ENCODE measurements at regions not wholly inside any gene's neighbourhood (a gene's known extent, or its start where the extent isn't known, plus 50 kb on each side); places are given as distances from the start of the nearest gene placed in this dataset.

DNA sequence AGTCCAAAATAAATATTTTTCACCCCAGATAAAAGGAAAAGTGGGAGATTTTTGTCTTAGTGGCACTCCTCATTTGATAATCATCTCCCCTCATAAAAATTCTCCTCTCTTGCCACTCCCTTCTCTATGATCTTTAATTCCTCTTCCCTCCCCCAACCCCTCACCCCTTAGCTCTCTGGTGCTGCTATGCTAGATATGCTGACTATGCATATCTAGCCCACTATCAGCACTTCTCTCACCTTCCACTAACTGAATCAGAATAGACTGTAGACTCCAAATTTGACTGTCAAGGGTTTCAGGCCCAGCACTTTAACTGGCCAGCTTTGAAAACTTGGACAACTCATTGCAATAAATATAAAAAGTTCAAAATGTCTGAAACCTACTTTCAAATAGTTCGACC lies 254.2 kb downstream of the ETNK1 start:
- POLR2A ChIA-PET, result no interaction called here
- CTCF ChIA-PET, result no interaction called here
- H3K27me3 Mint-ChIP-seq (ENCODE audit: low read depth), result no peaks in the 10 kb centered on the region
- ATAC-seq, result no peak
- H3K4me3 Mint-ChIP-seq, result no peak overlapping the region
- H3K27ac Mint-ChIP-seq, result no peak overlapping the region
- DNase-seq, result no peak
- no peaks in the 10 kb centered on the region for H3K9me3 Mint-ChIP-seq (ENCODE audit: insufficient read depth)
- no peaks in the 10 kb centered on the region for H3K36me3 Mint-ChIP-seq (ENCODE audit: low read depth)
- H3K4me1 Mint-ChIP-seq (ENCODE audit: low read depth), result no peaks in the 10 kb centered on the region

DNA sequence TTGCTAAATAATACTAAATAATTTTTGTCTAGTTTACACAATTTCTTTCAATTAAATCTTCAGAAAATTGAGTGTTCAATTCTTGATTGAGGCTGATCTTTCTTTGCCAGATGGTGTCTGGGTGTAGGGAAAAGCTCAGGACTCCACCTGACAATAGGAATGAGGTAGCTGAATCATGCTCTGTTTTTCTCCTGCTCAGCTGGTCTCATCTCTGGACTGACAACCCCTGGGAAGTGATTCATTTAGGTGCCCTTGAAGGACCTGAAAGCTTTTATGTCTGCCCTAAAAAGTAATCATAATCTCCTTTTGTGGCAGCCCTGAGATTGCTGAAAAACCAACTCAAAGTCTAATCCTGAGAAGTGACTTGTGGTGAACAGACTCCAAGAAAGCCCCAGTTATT lies 255.4 kb downstream of the ETNK1 start:
- Mint-ChIP-seq H3K9me3 (ENCODE audit: insufficient read depth) (no peaks in the 10 kb centered on the region), H3K27me3 (ENCODE audit: low read depth) (no peaks in the 10 kb centered on the region), H3K4me1 (ENCODE audit: low read depth) (no peaks in the 10 kb centered on the region), H3K27ac (no peak overlapping the region), H3K36me3 (ENCODE audit: low read depth) (no peaks in the 10 kb centered on the region), H3K4me3 (no peak overlapping the region)
- ChIA-PET POLR2A (no interaction called here), CTCF (no interaction called here)
- DNase-seq, result no peak
- no peak for ATAC-seq

DNA sequence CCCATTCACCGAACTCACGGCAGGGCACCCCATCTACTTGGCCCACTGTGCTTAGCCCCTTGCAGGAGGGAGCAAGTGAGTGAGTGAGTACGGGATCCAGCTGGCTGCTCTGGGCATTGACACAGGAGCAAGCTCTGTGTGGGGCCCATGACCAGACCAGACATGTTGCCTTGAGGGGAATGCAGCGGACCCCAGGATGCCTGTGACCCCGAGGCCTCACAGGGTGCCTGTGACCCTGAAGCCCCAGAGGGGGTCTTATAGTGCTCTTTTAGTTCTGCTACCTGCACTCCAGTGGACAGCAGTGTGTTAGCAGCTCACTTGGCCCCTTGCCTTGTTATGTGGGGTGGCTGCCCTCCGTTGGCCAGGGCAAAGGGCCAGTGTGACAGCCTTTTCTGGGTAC lies 255.8 kb downstream of the ETNK1 start:
- Mint-ChIP-seq H3K9me3 (ENCODE audit: insufficient read depth) (no peaks in the 10 kb centered on the region), H3K27ac (no peak overlapping the region), H3K27me3 (ENCODE audit: low read depth) (peaks cover 2% of the 10 kb centered on the region), H3K4me1 (ENCODE audit: low read depth) (no peaks in the 10 kb centered on the region), H3K4me3 (no peak overlapping the region), H3K36me3 (ENCODE audit: low read depth) (no peaks in the 10 kb centered on the region)
- DNase-seq (no peak), ATAC-seq (no peak)
- ChIA-PET CTCF (no interaction called here), POLR2A (no interaction called here)

DNA sequence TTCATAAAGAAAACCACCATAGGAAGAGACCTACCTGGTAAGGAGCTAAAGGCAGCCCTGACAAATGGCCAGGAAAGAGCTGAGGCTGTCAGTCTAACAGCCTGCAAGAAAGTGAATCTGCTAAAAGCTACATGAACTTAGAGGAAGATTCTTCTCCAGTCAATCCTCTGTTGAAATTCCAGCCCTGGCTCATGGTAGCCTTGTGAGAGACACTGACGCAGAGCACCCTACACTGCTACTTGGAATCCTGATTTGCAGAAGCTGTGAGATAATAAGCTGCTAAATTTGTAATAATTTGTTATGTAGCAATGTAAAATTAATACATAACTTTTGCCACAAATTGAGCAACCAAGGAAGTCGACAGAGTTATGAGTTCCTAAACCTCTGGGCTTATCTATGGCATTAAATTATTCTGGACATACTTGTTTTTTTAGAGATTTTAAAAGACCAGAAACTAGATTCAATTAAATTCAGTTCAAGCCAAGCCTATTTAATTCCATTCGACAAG lies 257.0 kb downstream of the ETNK1 start:
- Mint-ChIP-seq H3K4me1 (ENCODE audit: low read depth) (no peaks in the 10 kb centered on the region), H3K9me3 (ENCODE audit: insufficient read depth) (no peaks in the 10 kb centered on the region), H3K27me3 (ENCODE audit: low read depth) (peaks cover 2% of the 10 kb centered on the region), H3K36me3 (ENCODE audit: low read depth) (no peaks in the 10 kb centered on the region), H3K27ac (no peak overlapping the region), H3K4me3 (no peak overlapping the region)
- DNase-seq (no peak), ATAC-seq (no peak)
- ChIA-PET CTCF (no interaction called here), POLR2A (no interaction called here)

DNA sequence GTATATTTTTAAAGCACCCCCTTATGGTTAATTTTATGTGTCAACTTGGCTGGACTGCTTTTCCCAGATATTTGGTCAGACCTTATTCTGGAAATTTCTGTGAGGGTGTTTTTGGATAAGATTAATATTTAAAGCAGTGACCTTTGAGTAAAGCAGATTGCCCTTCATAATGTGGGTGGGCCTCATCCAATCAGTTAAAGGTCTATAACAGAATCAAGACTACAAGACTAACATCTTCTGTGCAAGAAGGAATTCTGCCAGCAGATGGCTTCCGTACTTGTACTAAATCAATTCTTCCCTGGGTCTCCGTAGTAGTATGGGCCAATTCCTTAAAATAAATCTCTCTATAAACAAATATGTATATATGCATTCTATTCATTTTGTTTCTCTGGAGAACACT lies 257.6 kb downstream of the ETNK1 start:
- POLR2A ChIA-PET, result no interaction called here
- peaks cover 2% of the 10 kb centered on the region for H3K27me3 Mint-ChIP-seq (ENCODE audit: low read depth)
- no peaks in the 10 kb centered on the region for H3K4me1 Mint-ChIP-seq (ENCODE audit: low read depth)
- no peaks in the 10 kb centered on the region for H3K36me3 Mint-ChIP-seq (ENCODE audit: low read depth)
- no peak for ATAC-seq
- CTCF ChIA-PET, result no interaction called here
- no peak for DNase-seq
- no peaks in the 10 kb centered on the region for H3K9me3 Mint-ChIP-seq (ENCODE audit: insufficient read depth)
- H3K27ac Mint-ChIP-seq, result no peak overlapping the region
- H3K4me3 Mint-ChIP-seq, result no peak overlapping the region

DNA sequence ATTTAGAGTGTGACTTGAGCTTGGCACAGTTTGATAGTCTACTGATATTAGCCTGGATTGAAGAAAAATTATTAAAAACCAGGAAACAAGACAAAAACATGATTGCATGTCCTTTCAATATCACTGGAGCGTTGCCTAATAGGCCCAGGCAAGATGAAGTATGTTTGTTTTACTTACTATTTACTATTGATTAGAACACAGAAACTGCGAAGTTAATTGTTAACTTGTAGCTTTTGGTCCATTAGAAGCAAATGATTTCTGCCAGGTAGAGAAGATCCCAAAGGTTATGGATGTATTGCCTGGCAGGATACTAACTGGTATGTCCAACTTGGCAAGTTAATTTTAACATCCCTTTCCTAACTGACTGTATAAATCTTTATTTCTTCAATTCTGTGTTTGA lies 268.9 kb downstream of the ETNK1 start:
- Mint-ChIP-seq H3K36me3 (ENCODE audit: low read depth) (no peaks in the 10 kb centered on the region), H3K4me1 (ENCODE audit: low read depth) (no peaks in the 10 kb centered on the region), H3K27me3 (ENCODE audit: low read depth) (no peaks in the 10 kb centered on the region), H3K27ac (no peak overlapping the region), H3K4me3 (no peak overlapping the region), H3K9me3 (ENCODE audit: insufficient read depth) (no peaks in the 10 kb centered on the region)
- ATAC-seq (no peak), DNase-seq (no peak)
- ChIA-PET POLR2A (no interaction called here), CTCF (no interaction called here)

DNA sequence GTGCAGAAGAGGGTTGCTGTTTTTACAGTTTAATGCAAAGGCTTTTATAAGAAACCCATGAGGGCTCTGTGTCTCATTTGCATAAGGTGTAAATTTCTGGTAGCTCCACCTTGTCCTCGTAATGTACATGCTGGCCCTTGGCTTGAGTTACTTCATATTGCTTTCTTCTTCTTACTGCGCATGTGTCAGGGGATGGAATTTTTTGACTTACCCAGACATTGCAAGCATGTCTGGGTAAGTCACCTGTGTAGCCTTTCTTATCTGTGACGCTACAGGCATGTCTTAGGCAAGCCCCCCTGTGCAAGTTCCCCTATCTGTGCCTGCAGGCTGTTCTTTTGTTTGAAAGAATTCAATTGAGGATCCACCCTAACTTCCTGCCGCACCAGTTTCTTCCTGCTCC lies 274.2 kb downstream of the ETNK1 start:
- no peak overlapping the region for H3K27ac Mint-ChIP-seq

DNA sequence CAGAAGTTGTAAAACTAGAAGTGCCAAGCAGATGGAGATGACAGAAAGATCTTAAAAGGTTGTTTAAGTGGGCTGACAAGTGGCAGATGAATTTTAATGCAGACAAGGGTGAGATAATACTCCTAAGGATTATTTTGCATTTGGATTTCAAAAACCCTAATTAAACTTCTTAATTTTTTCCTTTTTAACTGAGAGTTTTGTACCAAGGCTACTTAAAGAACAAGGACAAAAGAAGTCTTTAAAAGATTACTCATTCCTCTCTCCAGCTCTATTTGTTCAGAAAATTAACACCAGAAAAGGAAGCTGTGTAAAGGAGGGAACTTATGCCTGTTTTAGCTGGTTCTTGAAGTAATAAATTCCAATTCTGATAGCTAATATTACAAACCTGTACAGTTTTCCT lies 275.4 kb downstream of the ETNK1 start:
- H3K4me1 Mint-ChIP-seq (ENCODE audit: low read depth), result no peaks in the 10 kb centered on the region
- no peaks in the 10 kb centered on the region for H3K36me3 Mint-ChIP-seq (ENCODE audit: low read depth)
- no peaks in the 10 kb centered on the region for H3K27me3 Mint-ChIP-seq (ENCODE audit: low read depth)
- DNase-seq, result no peak
- H3K27ac Mint-ChIP-seq, result no peak overlapping the region
- H3K9me3 Mint-ChIP-seq (ENCODE audit: insufficient read depth), result no peaks in the 10 kb centered on the region
- no peak overlapping the region for H3K4me3 Mint-ChIP-seq
- ChIA-PET CTCF (no interaction called here), POLR2A (no interaction called here)
- no peak for ATAC-seq

More for the DNA sequence above, 274.2 kb downstream of the ETNK1 start:
- H3K4me3 Mint-ChIP-seq, result no peak overlapping the region
- ChIA-PET CTCF (no interaction called here), POLR2A (no interaction called here)
- no peak for ATAC-seq
- H3K4me1 Mint-ChIP-seq (ENCODE audit: low read depth), result no peaks in the 10 kb centered on the region
- no peaks in the 10 kb centered on the region for H3K27me3 Mint-ChIP-seq (ENCODE audit: low read depth)
- H3K36me3 Mint-ChIP-seq (ENCODE audit: low read depth), result no peaks in the 10 kb centered on the region
- no peaks in the 10 kb centered on the region for H3K9me3 Mint-ChIP-seq (ENCODE audit: insufficient read depth)
- no peak for DNase-seq

DNA sequence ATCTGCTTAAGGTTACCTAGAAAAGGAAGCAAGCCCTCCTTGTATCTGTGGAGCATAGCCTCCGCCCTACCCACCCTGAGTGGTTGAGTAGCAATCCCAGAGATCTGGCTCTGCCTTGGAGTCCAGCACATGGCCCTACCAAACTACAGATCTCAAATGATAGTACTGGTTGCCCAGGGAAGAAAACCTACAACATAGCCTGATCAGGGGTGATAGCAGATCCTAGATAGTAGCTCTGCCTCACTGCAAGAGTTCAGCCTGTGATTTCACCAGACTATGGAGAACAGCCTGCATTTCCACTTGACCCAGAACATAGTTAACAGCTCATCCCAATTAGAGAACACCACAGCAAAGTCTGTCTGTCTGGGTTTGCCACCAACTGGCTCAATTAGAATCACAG lies 279.5 kb downstream of the ETNK1 start:
- POLR2A ChIA-PET, result no interaction called here
- Mint-ChIP-seq H3K4me3 (no peak overlapping the region), H3K36me3 (ENCODE audit: low read depth) (no peaks in the 10 kb centered on the region), H3K27ac (no peak overlapping the region), H3K9me3 (ENCODE audit: insufficient read depth) (no peaks in the 10 kb centered on the region), H3K27me3 (ENCODE audit: low read depth) (no peaks in the 10 kb centered on the region), H3K4me1 (ENCODE audit: low read depth) (no peaks in the 10 kb centered on the region)
- DNase-seq, result no peak
- CTCF ChIA-PET, result no interaction called here
- no peak for ATAC-seq

DNA sequence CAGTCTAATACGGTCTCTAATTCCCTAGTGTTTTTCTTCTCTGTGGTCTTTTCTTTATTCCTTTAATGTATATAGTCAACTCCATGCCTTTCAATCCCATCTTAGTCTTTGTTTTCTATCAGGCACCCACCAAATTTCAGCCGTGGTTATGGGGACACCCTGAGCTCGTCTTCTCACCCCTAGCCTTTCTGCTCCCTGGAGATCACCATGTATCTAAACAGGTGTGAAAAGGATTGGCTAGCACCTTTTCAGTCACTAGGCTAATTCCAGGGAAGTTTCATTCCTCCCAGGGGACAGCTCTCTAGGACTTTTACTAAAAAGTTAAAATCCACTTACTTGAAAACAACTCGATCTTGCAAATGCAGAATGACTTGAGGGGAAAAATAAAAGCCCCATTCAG lies 291.3 kb downstream of the ETNK1 start:
- DNase-seq, result no peak
- Mint-ChIP-seq H3K27ac (no peak overlapping the region), H3K4me3 (no peak overlapping the region), H3K27me3 (ENCODE audit: low read depth) (no peaks in the 10 kb centered on the region), H3K36me3 (ENCODE audit: low read depth) (no peaks in the 10 kb centered on the region), H3K9me3 (ENCODE audit: insufficient read depth) (no peaks in the 10 kb centered on the region), H3K4me1 (ENCODE audit: low read depth) (no peaks in the 10 kb centered on the region)
- CTCF ChIA-PET, result interaction anchor here (0.6 kb wide), 1 partner anchor 115 kb away, joined by 4 read pairs; no protein-coding TSS in a partner anchor
- POLR2A ChIA-PET, result no interaction called here
- ATAC-seq, result no peak

DNA sequence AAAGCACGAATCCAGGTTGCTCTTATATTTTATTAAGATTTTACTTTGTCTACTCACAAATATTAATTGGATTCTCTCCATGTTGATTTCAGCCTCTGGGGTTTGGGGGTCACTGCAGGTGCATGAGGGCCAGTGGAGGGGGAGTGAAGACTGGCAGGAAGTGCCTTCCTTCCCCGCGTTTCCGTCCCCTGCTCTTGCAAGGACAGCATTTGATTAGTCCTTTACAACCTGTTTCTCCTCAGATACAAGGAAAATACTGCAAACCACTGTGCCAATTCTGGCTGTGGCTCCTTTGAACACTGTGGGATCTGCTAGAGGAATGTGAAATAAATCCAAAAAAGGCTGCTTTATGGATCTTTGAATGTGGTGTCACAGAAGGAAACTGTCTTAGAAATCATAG lies 291.8 kb downstream of the ETNK1 start:
- no peaks in the 10 kb centered on the region for H3K4me1 Mint-ChIP-seq (ENCODE audit: low read depth)
- ATAC-seq, result no peak
- CTCF ChIA-PET, result no interaction called here

DNA sequence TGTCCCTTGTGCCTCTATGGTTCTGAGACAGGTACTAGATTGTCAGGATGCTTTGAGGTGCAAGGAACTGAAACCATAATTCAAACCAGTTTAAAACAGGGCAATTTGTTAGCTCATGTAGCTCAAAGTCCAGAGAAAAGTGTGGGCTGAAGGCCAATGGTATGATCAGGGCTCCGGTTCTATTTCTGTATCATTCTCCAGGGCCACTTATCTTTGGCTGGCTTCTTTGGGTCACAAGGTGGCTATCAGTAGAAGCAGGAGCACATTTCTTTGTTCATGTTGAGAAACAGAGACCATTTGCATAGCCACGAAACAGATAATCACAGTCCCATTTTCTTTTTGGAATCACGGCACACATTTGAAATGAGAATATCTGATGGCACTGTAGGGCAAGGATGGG lies 294.9 kb downstream of the ETNK1 start:
- H3K27ac Mint-ChIP-seq, result no peak overlapping the region
- no peak overlapping the region for H3K4me3 Mint-ChIP-seq
- CTCF ChIA-PET, result no interaction called here
- DNase-seq (no peak), ATAC-seq (no peak)
- no peaks in the 10 kb centered on the region for H3K36me3 Mint-ChIP-seq (ENCODE audit: low read depth)
- no peaks in the 10 kb centered on the region for H3K9me3 Mint-ChIP-seq (ENCODE audit: insufficient read depth)
- no peaks in the 10 kb centered on the region for H3K4me1 Mint-ChIP-seq (ENCODE audit: low read depth)
- no peaks in the 10 kb centered on the region for H3K27me3 Mint-ChIP-seq (ENCODE audit: low read depth)
- POLR2A ChIA-PET, result no interaction called here

More for the DNA sequence above, 291.8 kb downstream of the ETNK1 start:
- H3K36me3 Mint-ChIP-seq (ENCODE audit: low read depth), result no peaks in the 10 kb centered on the region
- no peak overlapping the region for H3K4me3 Mint-ChIP-seq
- no peaks in the 10 kb centered on the region for H3K9me3 Mint-ChIP-seq (ENCODE audit: insufficient read depth)
- no peak overlapping the region for H3K27ac Mint-ChIP-seq
- DNase-seq, result no peak
- H3K27me3 Mint-ChIP-seq (ENCODE audit: low read depth), result no peaks in the 10 kb centered on the region
- POLR2A ChIA-PET, result no interaction called here

DNA sequence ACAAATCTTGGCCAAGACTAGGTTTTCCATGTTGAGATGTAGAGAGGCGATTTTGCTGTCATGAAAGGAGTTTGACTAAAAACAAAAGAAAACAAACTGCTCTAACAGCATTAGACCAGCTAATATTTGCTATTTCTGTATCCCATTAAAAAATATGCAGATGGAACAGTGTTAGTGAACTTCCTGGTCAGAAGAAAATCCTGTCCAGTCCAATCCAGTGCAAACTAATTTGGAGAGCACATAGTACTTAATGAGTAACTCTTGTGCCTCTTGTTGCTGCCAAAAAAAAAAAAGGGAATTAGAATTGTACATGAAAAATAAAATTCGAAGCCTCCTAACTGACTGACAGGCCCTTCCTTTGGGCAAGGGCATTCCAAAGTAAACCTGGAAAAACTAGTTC lies 298.8 kb downstream of the ETNK1 start:
- Mint-ChIP-seq H3K4me1 (ENCODE audit: low read depth) (no peaks in the 10 kb centered on the region), H3K9me3 (ENCODE audit: insufficient read depth) (no peaks in the 10 kb centered on the region), H3K4me3 (no peak overlapping the region), H3K27ac (no peak overlapping the region), H3K36me3 (ENCODE audit: low read depth) (no peaks in the 10 kb centered on the region), H3K27me3 (ENCODE audit: low read depth) (no peaks in the 10 kb centered on the region)
- ChIA-PET CTCF (no interaction called here), POLR2A (no interaction called here)
- DNase-seq, result no peak
- no peak for ATAC-seq
